DMS153 treated with DMSO at 0.1 percent for 48 hours (cell line): ENCODE measurements at regions not wholly inside any gene's neighbourhood (a gene's known extent, or its start where the extent isn't known, plus 50 kb on each side); places are given as distances from the start of the nearest gene placed in this dataset.

Source experiments
- DNase-seq: peaks from one replicate; lab custom pipeline; 2025; ENCODE audit not compliant: unreplicated experiment; lab: John Stamatoyannopoulos, UW

- no peak for DNase-seq
Measured at GRCh38 chr11:116272181-116272789, 500.5 kb downstream of the BUD13 start.

- no peak for DNase-seq
Measured at GRCh38 chr11:116271479-116271878, 501.3 kb downstream of the BUD13 start.

GRCh38 chr11:116267146-116267545 lies 505.6 kb downstream of the BUD13 start:
- no peak for DNase-seq

GRCh38 chr11:116263770-116264169 lies 509.0 kb downstream of the BUD13 start:
- no peak for DNase-seq

- no peak for DNase-seq
Measured at GRCh38 chr11:116263019-116263418, 509.8 kb downstream of the BUD13 start.

GRCh38 chr11:116262370-116262769 lies 510.4 kb downstream of the BUD13 start:
- no peak for DNase-seq

- no peak for DNase-seq
Measured at GRCh38 chr11:116261606-116262005, 511.2 kb downstream of the BUD13 start.

- DNase-seq: no peak
Measured at GRCh38 chr11:116258821-116259220, 514.0 kb downstream of the BUD13 start.

GRCh38 chr11:116257883-116258282 lies 514.9 kb downstream of the BUD13 start:
- no peak for DNase-seq

GRCh38 chr11:116257092-116257491 lies 515.7 kb downstream of the BUD13 start:
- DNase-seq: no peak

GRCh38 chr11:116256215-116256614 lies 516.6 kb downstream of the BUD13 start:
- DNase-seq: no peak

- peak; percentile 27 for DNase-seq
Measured at GRCh38 chr11:116255321-116255953, 517.4 kb downstream of the BUD13 start.

- no peak for DNase-seq
Measured at GRCh38 chr11:116250155-116250554, 522.6 kb downstream of the BUD13 start.

- no peak for DNase-seq
Measured at GRCh38 chr11:116249561-116249960, 523.2 kb downstream of the BUD13 start.

GRCh38 chr11:116244889-116245288 lies 527.9 kb downstream of the BUD13 start:
- DNase-seq: no peak

- no peak for DNase-seq
Measured at GRCh38 chr11:116244439-116244838, 528.3 kb downstream of the BUD13 start.

- no peak for DNase-seq
Measured at GRCh38 chr11:116243991-116244390, 528.8 kb downstream of the BUD13 start.

- DNase-seq: no peak
Measured at GRCh38 chr11:116242006-116242405, 530.8 kb downstream of the BUD13 start.

GRCh38 chr11:116240710-116241109 lies 532.1 kb downstream of the BUD13 start:
- DNase-seq: no peak

- DNase-seq: no peak
Measured at GRCh38 chr11:116239247-116239646, 533.5 kb downstream of the BUD13 start.

- DNase-seq: no peak
Measured at GRCh38 chr11:116234989-116235568, 537.7 kb downstream of the BUD13 start.

- DNase-seq: no peak
Measured at GRCh38 chr11:116233561-116233960, 539.2 kb downstream of the BUD13 start.
